SU-DHL-6 (cell line): ENCODE measurements at regions not wholly inside any gene's neighbourhood (a gene's known extent, or its start where the extent isn't known, plus 50 kb on each side); places are given as distances from the start of the nearest gene placed in this dataset.

Experiments used
- H2AFZ ChIP-seq: fragments of 200-600 bp; sonication (generic); 2 replicates; pipeline ENCODE4 v1.6.1; 2014; ENCODE audit warnings: low read depth, mild to moderate bottlenecking, moderate library complexity, mixed read lengths, antibody characterized with exemption, low read length; ENCODE audit not compliant: severe bottlenecking
- H3F3A ChIP-seq: fragments of 200-600 bp; shearing (Covaris generic); 2 replicates; pipeline ENCODE4 v1.6.0; 2016; ENCODE audit warnings: antibody characterized with exemption, mild to moderate bottlenecking; ENCODE audit not compliant: insufficient read depth
- H3K27ac ChIP-seq: fragments of 200-600 bp; sonication (generic); 2 replicates; pipeline ENCODE4 v1.5.1; 2016; ENCODE audit warnings: low read depth, mild to moderate bottlenecking, low read length, moderate library complexity, mixed read lengths
- H3K27me3 ChIP-seq: fragments of 200-600 bp; sonication (generic), shearing (Covaris generic); 2 replicates; pipeline ENCODE4 v1.6.0; 2014; ENCODE audit warnings: mild to moderate bottlenecking, low read length
- H3K36me3 ChIP-seq: fragments of 200-600 bp; sonication (generic); 2 replicates; pipeline ENCODE4 v1.6.1; 2014; ENCODE audit warnings: mild to moderate bottlenecking, low read length, mixed read lengths
- H3K4me2 ChIP-seq: fragments of 300-600, 200-600 bp; shearing (Covaris generic), sonication (generic); 2 replicates; pipeline ENCODE4 v1.6.0; 2014; ENCODE audit warnings: low read length, low read depth, mild to moderate bottlenecking; ENCODE audit not compliant: poor library complexity, severe bottlenecking
- H3K4me3 ChIP-seq: fragments of 200-600 bp; sonication (generic); 2 replicates; pipeline ENCODE4 v1.5.1; 2014; ENCODE audit warnings: antibody characterized with exemption, low read length, mild to moderate bottlenecking, mixed read lengths; ENCODE audit not compliant: insufficient read depth, poor library complexity, severe bottlenecking
- H3K79me2 ChIP-seq: fragments of 200-600 bp; sonication (generic); 2 replicates; pipeline ENCODE4 v1.6.1; 2014; ENCODE audit warnings: mild to moderate bottlenecking, low read length, moderate library complexity; ENCODE audit not compliant: insufficient read depth
- H3K9ac ChIP-seq: fragments of 200-600 bp; sonication (generic); 2 replicates; pipeline ENCODE4 v1.7.0; 2014; ENCODE audit warnings: mild to moderate bottlenecking, low read length
- H3K9me2 ChIP-seq: fragments of 200-600 bp; sonication (generic); replicated peaks from 2 replicates; pipeline ENCODE4 v1.6.1; 2014; ENCODE audit warnings: low read length; ENCODE audit not compliant: insufficient read depth
- H3K9me3 ChIP-seq: fragments of 200-600 bp; sonication (generic); 2 replicates; pipeline ENCODE4 v1.6.1; 2014; ENCODE audit warnings: low read length, mixed read lengths; ENCODE audit not compliant: insufficient read depth
- H4K20me1 ChIP-seq: fragments of 200-600 bp; sonication (generic); 2 replicates; pipeline ENCODE4 v1.6.1; 2014; ENCODE audit warnings: low read depth, mild to moderate bottlenecking, antibody characterized with exemption, low read length, moderate library complexity, mixed read lengths
- CTCF ChIP-seq: fragments of 200-600 bp; sonication (generic); IDR thresholded peaks from one replicate; pipeline ENCODE4 v1.5.1; 2017; ENCODE audit warnings: antibody characterized with exemption, mild to moderate bottlenecking, low read length, moderate library complexity; ENCODE audit not compliant: insufficient read depth, poor library complexity, severe bottlenecking
- EZH2phosphoT487 ChIP-seq: fragments of 200-600 bp; sonication (generic), shearing (Covaris generic); conservative IDR thresholded peaks from 2 replicates; pipeline ENCODE4 v1.6.1; 2018; ENCODE audit warnings: mild to moderate bottlenecking, antibody characterized with exemption, low read length, moderate library complexity, mixed read lengths

GRCh38 chr4:160319221-160319867 lies 1216.5 kb downstream of the RAPGEF2 start:
- Histone ChIP-seq H4K20me1 (no peaks in the 10 kb centered on the region), H3K27ac (no peak overlapping the region), H3K9me2 (no peaks in the 10 kb centered on the region), H3K4me3 (no peak overlapping the region), H3F3A (no peaks in the 10 kb centered on the region), H3K9ac (no peak overlapping the region), H2AFZ (no peak overlapping the region), H3K79me2 (no peaks in the 10 kb centered on the region), H3K36me3 (no peaks in the 10 kb centered on the region), H3K4me2 (no peak overlapping the region), H3K9me3 (no peaks in the 10 kb centered on the region), H3K27me3 (no peaks in the 10 kb centered on the region)
- TF ChIP-seq EZH2phosphoT487 (no peak), CTCF (no peak)

- Histone ChIP-seq H3K9me3 (no peaks in the 10 kb centered on the region), H3K4me2 (no peak overlapping the region), H3K36me3 (no peaks in the 10 kb centered on the region), H3F3A (no peaks in the 10 kb centered on the region), H3K9ac (no peak overlapping the region), H3K79me2 (no peaks in the 10 kb centered on the region), H2AFZ (no peak overlapping the region), H3K4me3 (no peak overlapping the region), H3K27ac (no peak overlapping the region), H3K9me2 (no peaks in the 10 kb centered on the region), H4K20me1 (no peaks in the 10 kb centered on the region), H3K27me3 (no peaks in the 10 kb centered on the region)
- TF ChIP-seq EZH2phosphoT487, result no peak
- no peak for TF ChIP-seq CTCF
Observed at GRCh38 chr4:160319868-160320260, 1217.0 kb downstream of the RAPGEF2 start.

GRCh38 chr4:160326110-160326509 lies 1223.2 kb downstream of the RAPGEF2 start:
- Histone ChIP-seq H3K4me3 (no peak overlapping the region), H3K79me2 (no peaks in the 10 kb centered on the region), H3F3A (no peaks in the 10 kb centered on the region), H3K36me3 (no peaks in the 10 kb centered on the region), H3K27ac (no peak overlapping the region), H3K9me2 (no peaks in the 10 kb centered on the region), H4K20me1 (no peaks in the 10 kb centered on the region), H3K9me3 (0 out of 2 replicates have a peak, but pooled peaks cover 3% of the 10 kb centered on the region), H2AFZ (no peak overlapping the region), H3K27me3 (no peaks in the 10 kb centered on the region), H3K4me2 (no peak overlapping the region), H3K9ac (no peak overlapping the region)
- TF ChIP-seq CTCF, result no peak
- TF ChIP-seq EZH2phosphoT487, result no peak

GRCh38 chr4:160347197-160347596 lies 1244.3 kb downstream of the RAPGEF2 start:
- TF ChIP-seq EZH2phosphoT487, result no peak
- no peak for TF ChIP-seq CTCF
- Histone ChIP-seq H2AFZ (no peak overlapping the region), H3K4me2 (no peak overlapping the region)

More at GRCh38 chr4:160347197-160347596, 1244.3 kb downstream of the RAPGEF2 start:
- no peaks in the 10 kb centered on the region; the same call in 1 of the 2 replicates for H3K9me2 ChIP-seq
- H3K79me2 ChIP-seq, result no peaks in the 10 kb centered on the region
- H3K27me3 ChIP-seq, result no peaks in the 10 kb centered on the region
- H3K4me3 ChIP-seq, result no peak overlapping the region
- no peaks in the 10 kb centered on the region for H3K9me3 ChIP-seq
- no peaks in the 10 kb centered on the region for H3K36me3 ChIP-seq
- no peaks in the 10 kb centered on the region for H3F3A ChIP-seq
- H3K27ac ChIP-seq, result no peak overlapping the region
- no peaks in the 10 kb centered on the region for H4K20me1 ChIP-seq
- H3K9ac ChIP-seq, result no peak overlapping the region
